HepG2 (cell line): ENCODE measurements at regions not wholly inside any gene's neighbourhood (a gene's known extent, or its start where the extent isn't known, plus 50 kb on each side); places are given as distances from the start of the nearest gene placed in this dataset.
A peak's percentile ranks its signal among the peaks of the same experiment; 100 is the strongest.

Experiments
- AKNA ChIP-seq: sonication (generic); formaldehyde crosslinking; IDR thresholded peaks from 2 replicates; pipeline ENCODE4 v1.4.0; 2020; ENCODE audit warnings: missing genetic modification reagents, borderline replicate concordance
- ELF3 ChIP-seq: IDR thresholded peaks from 2 replicates; pipeline ENCODE4 v1.6.1; 2016; ENCODE audit warnings: missing genetic modification reagents, missing compliant biosample characterization
- FOXP1 ChIP-seq, 2 experiments: fragments of 450-650 bp in 1 of 2; IDR thresholded peaks; 2 replicates each; pipeline ENCODE4 v1.6.1; 2017 to 2018; ENCODE audit warnings: antibody characterized with exemption in 1 of 2
- FOXP4 ChIP-seq: sonication (generic); formaldehyde crosslinking; IDR thresholded peaks from 2 replicates; pipeline ENCODE4 v1.4.0; 2020; ENCODE audit warnings: missing genetic modification reagents
- HNRNPLL ChIP-seq: fragments of 200-400 bp; formaldehyde crosslinking; IDR thresholded peaks from 2 replicates; pipeline ENCODE4 v1.6.1; 2017; ENCODE audit warnings: mild to moderate bottlenecking, low read depth, low read length; ENCODE audit not compliant: poor library complexity, severe bottlenecking
- HOXA7 ChIP-seq: sonication (generic); formaldehyde crosslinking; IDR thresholded peaks from 2 replicates; pipeline ENCODE4 v1.8.1; 2022; ENCODE audit warnings: mild to moderate bottlenecking, missing genetic modification reagents, moderate library complexity
- KLF13 ChIP-seq: sonication (generic); formaldehyde crosslinking; IDR thresholded peaks from 2 replicates; pipeline ENCODE4 v1.4.0; 2020; ENCODE audit warnings: mild to moderate bottlenecking, missing genetic modification reagents
- MED1 ChIP-seq: sonication (generic); formaldehyde crosslinking; IDR thresholded peaks from 2 replicates; pipeline ENCODE4 v1.4.0; 2020; ENCODE audit warnings: missing genetic modification reagents
- NAIF1 ChIP-seq: sonication (generic); formaldehyde crosslinking; IDR thresholded peaks from 2 replicates; pipeline ENCODE4 v1.5.0; 2020; ENCODE audit warnings: mild to moderate bottlenecking, missing genetic modification reagents, borderline replicate concordance
- NFIB ChIP-seq: sonication (generic); formaldehyde crosslinking; IDR thresholded peaks from 2 replicates; pipeline ENCODE4 v1.9.0; 2021; ENCODE audit warnings: missing genetic modification reagents, mild to moderate bottlenecking, borderline replicate concordance
- RARA ChIP-seq: IDR thresholded peaks from 2 replicates; pipeline ENCODE4 v1.6.1; 2016; ENCODE audit warnings: missing genetic modification reagents, missing compliant biosample characterization
- SNAPC2 ChIP-seq: sonication (generic); formaldehyde crosslinking; IDR thresholded peaks from 2 replicates; pipeline ENCODE4 v1.8.1; 2022; ENCODE audit warnings: mild to moderate bottlenecking, missing genetic modification reagents
- SOX13 ChIP-seq, 3 experiments: fragments of 450-650 bp in 1 of 3; sonication (generic) in 1 of 3; formaldehyde crosslinking in 1 of 3; IDR thresholded peaks in 2 of 3; conservative IDR thresholded peaks in 1 of 3; 2 replicates each; pipeline versions ENCODE4 v1.5.0 to v1.6.1; 2016 to 2020; ENCODE audit warnings: antibody characterized with exemption in 1 of 3, mild to moderate bottlenecking in 1 of 3, missing compliant biosample characterization in 1 of 3, missing genetic modification reagents in 1 of 3, moderate library complexity in 1 of 3
- ZNF121 ChIP-seq: sonication (generic); formaldehyde crosslinking; IDR thresholded peaks from 2 replicates; pipeline ENCODE4 v1.5.0; 2020; ENCODE audit warnings: mild to moderate bottlenecking, missing genetic modification reagents
- ZNF44 ChIP-seq: sonication (generic); formaldehyde crosslinking; IDR thresholded peaks from 2 replicates; pipeline ENCODE4 v1.5.1; 2020; ENCODE audit warnings: mild to moderate bottlenecking, missing genetic modification reagents
- ZNF543 ChIP-seq: sonication (generic); formaldehyde crosslinking; IDR thresholded peaks from 2 replicates; pipeline ENCODE4 v1.4.0; 2020; ENCODE audit warnings: mild to moderate bottlenecking, missing genetic modification reagents
- ZNF674 ChIP-seq: sonication (generic); formaldehyde crosslinking; IDR thresholded peaks from 2 replicates; pipeline ENCODE4 v1.5.0; 2020; ENCODE audit warnings: low read depth, mild to moderate bottlenecking, missing genetic modification reagents
- ZNF839 ChIP-seq: sonication (generic); formaldehyde crosslinking; IDR thresholded peaks from 2 replicates; pipeline ENCODE4 v1.4.0; 2020; ENCODE audit warnings: missing genetic modification reagents, mild to moderate bottlenecking, borderline replicate concordance
- ZSCAN12 ChIP-seq: sonication (generic); formaldehyde crosslinking; IDR thresholded peaks from 2 replicates; pipeline ENCODE4 v1.9.0; 2021; ENCODE audit warnings: mild to moderate bottlenecking, missing genetic modification reagents

- TF ChIP-seq FOXP1 (IDR thresholded peaks at IDR 0.05) (no peak), FOXP1 (CRISPR knock-in tag; IDR thresholded peaks at IDR 0.05) (peak; percentile 75), ZNF839 (no peak), NAIF1 (CRISPR knock-in tag) (no peak), ZNF543 (CRISPR knock-in tag) (no peak), ZNF44 (no peak), NFIB (CRISPR knock-in tag) (no peak), MED1 (0 out of 2 replicates have a peak, but pooled peaks have one; percentile 20), SNAPC2 (no peak), AKNA (CRISPR knock-in tag) (no peak), ELF3 (CRISPR knock-in tag) (0 out of 2 replicates have a peak, but pooled peaks have one; percentile 35), KLF13 (CRISPR knock-in tag) (no peak), FOXP4 (CRISPR knock-in tag) (peak; percentile 45; the same call in 1 of the 2 replicates), ZSCAN12 (CRISPR knock-in tag) (no peak), ZNF674 (CRISPR knock-in tag) (no peak), HOXA7 (CRISPR knock-in tag) (no peak), ZNF121 (CRISPR knock-in tag) (peak; percentile 60; the same call in 1 of the 2 replicates), SOX13 (IDR thresholded peaks at IDR 0.05) (no peak), SOX13 (CRISPR knock-in tag; conservative IDR thresholded peaks at IDR 0.05 in 1 of 2, IDR thresholded peaks at IDR 0.05 in 1 of 2) (peak in 1 of 2 experiments; percentile 6; a peak in 1 of 4 replicates), HNRNPLL (no peak), RARA (CRISPR knock-in tag) (peak; percentile 78)
Measured at GRCh38 chr7:35993676-35994606, 159.1 kb upstream of the EEPD1 start (continued).
